GM21390 (cell line): ENCODE measurements at regions not wholly inside any gene's neighbourhood (a gene's known extent, or its start where the extent isn't known, plus 50 kb on each side); places are given as distances from the start of the nearest gene placed in this dataset.

Experiments
- ATAC-seq: cut with Tn5 transposase; IDR thresholded peaks from one replicate; pipeline ENCODE4 v1.9.1; 2021; ENCODE audit not compliant: unreplicated experiment

GRCh38 chr12:106004289-106004688 is 134.5 kb downstream of the NUAK1 start:
- ATAC-seq, result no peak

DNA sequence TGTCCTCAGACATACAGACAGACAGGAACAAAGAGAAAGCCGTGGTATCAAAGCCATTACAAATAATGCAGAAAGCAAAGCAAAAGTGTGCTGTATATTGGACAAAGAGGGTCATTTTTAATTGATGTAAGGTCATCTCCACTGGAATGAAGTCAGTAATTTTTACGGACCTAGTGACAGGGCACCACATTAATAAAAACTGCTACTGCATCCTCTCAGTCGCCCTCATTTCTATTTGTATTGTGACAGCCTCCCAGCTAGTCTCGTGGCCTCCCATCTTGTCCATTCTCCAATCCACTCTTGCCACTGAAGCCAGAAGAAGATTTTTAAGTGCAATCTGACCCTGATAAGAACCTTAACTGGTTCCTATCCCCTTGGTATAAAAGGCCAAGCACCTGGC is 132.4 kb downstream of the NUAK1 start:
- no peak for ATAC-seq

DNA sequence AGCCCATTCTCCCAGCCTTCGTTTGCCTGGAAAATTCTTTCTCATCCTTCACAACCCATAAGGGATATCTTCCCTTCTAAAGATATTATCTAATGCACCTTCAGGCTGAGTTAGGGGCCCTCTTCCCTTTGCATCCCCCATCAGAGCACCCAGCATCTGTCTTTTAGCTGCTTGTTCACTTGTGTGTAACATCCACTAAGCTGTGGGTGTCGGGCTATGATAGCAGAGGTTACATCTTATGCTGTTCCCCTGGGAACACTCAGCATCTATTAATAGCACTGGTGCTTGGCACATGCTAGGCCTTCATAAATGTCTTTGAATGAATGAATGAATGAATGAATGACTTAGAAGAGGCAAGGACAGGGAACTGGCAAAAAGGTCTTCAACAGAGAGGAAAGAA is 131.8 kb downstream of the NUAK1 start:
- ATAC-seq, result no peak

GRCh38 chr12:106010741-106011140 is 128.0 kb downstream of the NUAK1 start:
- ATAC-seq, result no peak
